HG02798 (cell line): ENCODE measurements at regions not wholly inside any gene's neighbourhood (a gene's known extent, or its start where the extent isn't known, plus 50 kb on each side); places are given as distances from the start of the nearest gene placed in this dataset.
A peak's percentile ranks its signal among the peaks of the same experiment; 100 is the strongest.

Experiments used
- ATAC-seq: cut with Tn5 transposase; IDR thresholded peaks from one replicate; pipeline ENCODE4 v1.9.1; 2021; ENCODE audit warnings: mild to moderate bottlenecking; ENCODE audit not compliant: unreplicated experiment, poor library complexity

- ATAC-seq: no peak
Observed at GRCh38 chr2:129741165-129741564, 238.3 kb upstream of the RAB6C start.

GRCh38 chr2:129741623-129742022 lies 237.8 kb upstream of the RAB6C start:
- no peak for ATAC-seq

GRCh38 chr2:129742415-129743180 lies 236.9 kb upstream of the RAB6C start:
- ATAC-seq: no peak

GRCh38 chr2:129744141-129744540 lies 235.3 kb upstream of the RAB6C start:
- no peak for ATAC-seq

GRCh38 chr2:129744649-129745048 lies 234.8 kb upstream of the RAB6C start:
- ATAC-seq: no peak

GRCh38 chr2:129747500-129748125 lies 231.9 kb upstream of the RAB6C start:
- ATAC-seq: no peak

GRCh38 chr2:129748250-129748649 lies 231.2 kb upstream of the RAB6C start:
- ATAC-seq: no peak

- ATAC-seq: no peak
Observed at GRCh38 chr2:129748653-129749052, 230.8 kb upstream of the RAB6C start.

GRCh38 chr2:129751409-129751808 lies 228.1 kb upstream of the RAB6C start:
- ATAC-seq: peak; percentile 44

GRCh38 chr2:129752176-129752575 lies 227.3 kb upstream of the RAB6C start:
- ATAC-seq: no peak

- ATAC-seq: no peak
Observed at GRCh38 chr2:129752686-129753085, 226.8 kb upstream of the RAB6C start.

GRCh38 chr2:129753261-129753660 lies 226.2 kb upstream of the RAB6C start:
- no peak for ATAC-seq

- ATAC-seq: no peak
Observed at GRCh38 chr2:129754421-129754820, 225.0 kb upstream of the RAB6C start.

GRCh38 chr2:129754831-129755230 lies 224.6 kb upstream of the RAB6C start:
- no peak for ATAC-seq

GRCh38 chr2:129755786-129756185 lies 223.7 kb upstream of the RAB6C start:
- no peak for ATAC-seq

- no peak for ATAC-seq
Observed at GRCh38 chr2:129756276-129756675, 223.2 kb upstream of the RAB6C start.

GRCh38 chr2:129757366-129757914 lies 222.0 kb upstream of the RAB6C start:
- ATAC-seq: no peak

- no peak for ATAC-seq
Observed at GRCh38 chr2:129757915-129758783, 221.3 kb upstream of the RAB6C start.

- no peak for ATAC-seq
Observed at GRCh38 chr2:129758784-129759471, 220.5 kb upstream of the RAB6C start.

GRCh38 chr2:129759472-129760010 lies 219.9 kb upstream of the RAB6C start:
- ATAC-seq: no peak
